ENCODE measurements at regions not wholly inside any gene's neighbourhood (a gene's known extent, or its start where the extent isn't known, plus 50 kb on each side); places are given as distances from the start of the nearest gene placed in this dataset.

DNA sequence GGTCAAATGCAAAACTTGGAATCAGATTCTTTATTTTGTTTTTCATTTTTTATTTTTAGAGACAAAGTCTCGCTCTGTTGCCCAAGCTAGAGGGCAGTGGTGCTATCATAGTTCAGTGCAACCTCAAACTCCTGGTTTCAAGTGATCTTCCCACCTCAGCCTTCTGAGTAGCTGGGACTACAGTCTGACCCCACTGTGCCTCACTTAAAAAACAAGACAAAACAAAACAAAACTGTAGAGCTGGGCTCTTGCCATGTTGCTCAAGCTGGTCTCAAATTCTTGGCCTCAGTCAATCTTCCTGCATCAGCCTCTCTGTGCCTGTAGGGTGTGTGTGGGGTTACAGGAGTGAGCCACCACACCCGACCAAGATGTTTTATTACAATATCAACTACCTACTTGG is 396.0 kb upstream of the USP24 start:
- Mint-ChIP-seq H3K27ac (ENCODE audit: unreplicated experiment) (no peak overlapping the region), H3K9me3 (ENCODE audit: low read depth, unreplicated experiment) (peaks cover 5% of the 10 kb centered on the region), H3K4me3 (ENCODE audit: low read depth, unreplicated experiment) (no peak overlapping the region), H3K36me3 (ENCODE audit: insufficient read depth, unreplicated experiment) (no peaks in the 10 kb centered on the region), H3K27me3 (ENCODE audit: unreplicated experiment) (no peaks in the 10 kb centered on the region), H3K4me1 (ENCODE audit: low read depth, unreplicated experiment) (no peaks in the 10 kb centered on the region)
- DNase-seq = no peak
- intact Hi-C loops (cut with micrococcal nuclease; ENCODE audit: unreplicated experiment) = no loop called here
- TF ChIP-seq, protein P1, sequence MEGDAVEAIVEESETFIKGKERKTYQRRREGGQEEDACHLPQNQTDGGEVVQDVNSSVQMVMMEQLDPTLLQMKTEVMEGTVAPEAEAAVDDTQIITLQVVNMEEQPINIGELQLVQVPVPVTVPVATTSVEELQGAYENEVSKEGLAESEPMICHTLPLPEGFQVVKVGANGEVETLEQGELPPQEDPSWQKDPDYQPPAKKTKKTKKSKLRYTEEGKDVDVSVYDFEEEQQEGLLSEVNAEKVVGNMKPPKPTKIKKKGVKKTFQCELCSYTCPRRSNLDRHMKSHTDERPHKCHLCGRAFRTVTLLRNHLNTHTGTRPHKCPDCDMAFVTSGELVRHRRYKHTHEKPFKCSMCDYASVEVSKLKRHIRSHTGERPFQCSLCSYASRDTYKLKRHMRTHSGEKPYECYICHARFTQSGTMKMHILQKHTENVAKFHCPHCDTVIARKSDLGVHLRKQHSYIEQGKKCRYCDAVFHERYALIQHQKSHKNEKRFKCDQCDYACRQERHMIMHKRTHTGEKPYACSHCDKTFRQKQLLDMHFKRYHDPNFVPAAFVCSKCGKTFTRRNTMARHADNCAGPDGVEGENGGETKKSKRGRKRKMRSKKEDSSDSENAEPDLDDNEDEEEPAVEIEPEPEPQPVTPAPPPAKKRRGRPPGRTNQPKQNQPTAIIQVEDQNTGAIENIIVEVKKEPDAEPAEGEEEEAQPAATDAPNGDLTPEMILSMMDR (IDR thresholded peaks at IDR 0.05; ENCODE audit: unreplicated experiment) = no peak
- CTCF ChIA-PET = no interaction called here
- no TSS peak for BruUV-seq (replicated peaks)

DNA sequence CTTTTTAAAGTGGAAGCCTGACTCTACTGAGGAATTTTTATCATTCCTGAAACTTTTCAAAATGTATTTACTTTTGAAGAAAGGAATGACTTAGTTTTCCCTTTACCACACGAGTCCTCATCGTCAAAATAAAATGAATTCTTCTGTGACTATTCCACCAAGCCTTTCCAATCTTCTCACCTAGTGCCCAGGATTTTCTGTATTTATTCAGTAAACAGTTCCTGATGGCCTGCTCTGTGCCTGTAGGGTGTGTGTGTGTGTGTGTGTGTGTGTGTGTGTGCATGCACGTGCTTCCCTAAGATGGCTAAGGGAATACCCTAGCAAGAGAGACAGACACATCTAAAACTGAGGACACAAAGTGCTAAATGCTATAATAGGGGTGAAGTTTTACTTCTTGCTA is 395.0 kb upstream of the USP24 start:
- Mint-ChIP-seq H3K36me3 (ENCODE audit: insufficient read depth, unreplicated experiment) (no peaks in the 10 kb centered on the region), H3K27me3 (ENCODE audit: unreplicated experiment) (no peaks in the 10 kb centered on the region), H3K27ac (ENCODE audit: unreplicated experiment) (no peak overlapping the region), H3K4me3 (ENCODE audit: low read depth, unreplicated experiment) (no peak overlapping the region), H3K4me1 (ENCODE audit: low read depth, unreplicated experiment) (no peaks in the 10 kb centered on the region), H3K9me3 (ENCODE audit: low read depth, unreplicated experiment) (peaks cover 5% of the 10 kb centered on the region)
- CTCF ChIA-PET = no interaction called here
- intact Hi-C loops (cut with micrococcal nuclease; ENCODE audit: unreplicated experiment) = no loop called here
- DNase-seq = no peak
- BruUV-seq (replicated peaks) = no TSS peak
- TF ChIP-seq, protein P1 (IDR thresholded peaks at IDR 0.05; ENCODE audit: unreplicated experiment) = no peak

DNA sequence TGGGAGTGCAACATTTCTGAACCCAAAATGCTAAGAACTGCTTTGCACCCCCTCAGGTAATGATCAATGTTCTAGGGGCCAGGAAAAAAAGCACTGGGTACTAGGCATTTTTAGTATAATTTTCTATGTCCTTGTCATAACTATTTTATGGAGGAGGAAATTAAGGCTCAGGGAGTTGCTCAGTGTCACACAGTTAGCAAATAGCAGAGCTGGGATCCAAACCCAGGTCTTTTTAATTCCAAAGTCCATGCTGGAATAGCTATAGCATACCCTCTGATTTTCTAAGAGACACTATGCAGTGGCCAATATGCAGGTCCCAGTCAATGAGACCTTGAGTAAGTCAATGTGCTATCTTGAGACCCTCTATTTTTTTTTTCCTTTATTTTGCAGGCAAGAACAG is 394.5 kb upstream of the USP24 start:
- intact Hi-C loops (cut with micrococcal nuclease; ENCODE audit: unreplicated experiment) = no loop called here
- Mint-ChIP-seq H3K36me3 (ENCODE audit: insufficient read depth, unreplicated experiment) (no peaks in the 10 kb centered on the region), H3K4me3 (ENCODE audit: low read depth, unreplicated experiment) (no peak overlapping the region), H3K27ac (ENCODE audit: unreplicated experiment) (no peak overlapping the region), H3K4me1 (ENCODE audit: low read depth, unreplicated experiment) (no peaks in the 10 kb centered on the region), H3K9me3 (ENCODE audit: low read depth, unreplicated experiment) (peaks cover 5% of the 10 kb centered on the region), H3K27me3 (ENCODE audit: unreplicated experiment) (no peaks in the 10 kb centered on the region)
- DNase-seq = no peak
- TF ChIP-seq, protein P1 (IDR thresholded peaks at IDR 0.05; ENCODE audit: unreplicated experiment) = no peak
- BruUV-seq (replicated peaks) = no TSS peak
- CTCF ChIA-PET = no interaction called here

DNA sequence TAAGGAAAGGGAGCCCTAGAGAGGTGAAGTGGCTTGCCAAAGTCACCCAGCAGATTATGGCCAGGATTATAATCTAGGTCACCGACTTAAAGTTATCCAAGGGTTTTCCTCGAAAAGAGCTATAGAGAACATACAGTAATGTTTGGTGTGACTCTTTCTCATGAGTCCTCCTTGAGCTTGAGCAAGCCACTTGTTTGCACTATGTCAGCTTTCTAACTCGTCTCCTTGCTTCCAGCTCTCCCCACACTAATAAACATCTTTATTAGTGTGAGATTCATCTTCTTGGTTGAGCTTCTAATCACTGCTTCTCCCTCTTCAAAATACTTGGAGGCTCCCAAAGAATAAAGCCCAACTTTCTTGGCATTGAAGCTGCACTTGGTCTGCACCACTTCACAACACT is 390.0 kb upstream of the USP24 start:
- BruUV-seq (replicated peaks) = no TSS peak
- intact Hi-C loops (cut with micrococcal nuclease; ENCODE audit: unreplicated experiment) = no loop called here
- TF ChIP-seq, protein P1 (IDR thresholded peaks at IDR 0.05; ENCODE audit: unreplicated experiment) = no peak
- Mint-ChIP-seq H3K4me3 (ENCODE audit: low read depth, unreplicated experiment) (no peak overlapping the region), H3K9me3 (ENCODE audit: low read depth, unreplicated experiment) (peaks cover 5% of the 10 kb centered on the region), H3K27ac (ENCODE audit: unreplicated experiment) (no peak overlapping the region), H3K27me3 (ENCODE audit: unreplicated experiment) (no peaks in the 10 kb centered on the region), H3K4me1 (ENCODE audit: low read depth, unreplicated experiment) (no peaks in the 10 kb centered on the region), H3K36me3 (ENCODE audit: insufficient read depth, unreplicated experiment) (no peaks in the 10 kb centered on the region)
- CTCF ChIA-PET = interaction anchor here (1.1 kb wide), 1 partner anchor 409 kb away, joined by 3 read pairs; no protein-coding TSS in a partner anchor
- DNase-seq = no peak

All from Calu3 (cell line).